ENCODE measurements at regions not wholly inside any gene's neighbourhood (a gene's known extent, or its start where the extent isn't known, plus 50 kb on each side); places are given as distances from the start of the nearest gene placed in this dataset.

DNA sequence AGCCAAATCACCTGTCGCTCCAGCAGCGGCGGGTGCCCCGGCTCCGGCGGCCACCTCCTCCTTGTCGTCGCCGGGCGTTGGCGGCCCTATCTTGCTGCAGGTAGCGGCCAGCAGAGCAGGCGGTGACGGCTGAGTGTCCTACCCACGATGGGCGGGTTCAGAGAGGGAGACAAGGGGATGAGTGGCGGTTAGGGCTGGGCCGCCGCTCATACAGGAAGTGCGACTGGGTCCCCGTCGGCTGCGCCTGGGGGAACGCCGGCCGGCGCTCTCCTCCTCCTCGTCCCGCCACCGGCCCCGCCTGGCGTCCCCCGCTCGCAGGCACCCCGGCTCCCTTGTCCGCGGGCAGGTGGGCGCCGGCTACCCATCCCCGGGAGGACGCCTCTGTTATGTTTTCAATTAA lies 1692.0 kb downstream of the SLITRK5 start:
- Histone ChIP-seq H3K9me3 (ENCODE audit: low read depth, low read length, poor library complexity, severe bottlenecking) (no peaks in the 10 kb centered on the region), H3K27me3 (replicated peaks; ENCODE audit: insufficient read depth, low read depth, low read length, poor library complexity) (no peaks in the 10 kb centered on the region), H3K4me3 (ENCODE audit: low read depth, low read length, poor library complexity, severe bottlenecking) (no peak overlapping the region), H3K27ac (ENCODE audit: low read depth, low read length, poor library complexity, severe bottlenecking) (no peak overlapping the region), H3K36me3 (ENCODE audit: insufficient read depth, low read length, poor library complexity, severe bottlenecking) (no peaks in the 10 kb centered on the region), H3K4me1 (ENCODE audit: insufficient read depth, low read length, poor library complexity, severe bottlenecking) (no peaks in the 10 kb centered on the region)
- ChIA-PET CTCF (no interaction called here), POLR2A (ENCODE audit: low non-redundant PET) (no interaction called here)
- no peak for TF ChIP-seq EZH2 (IDR thresholded peaks at IDR 0.05; ENCODE audit: borderline replicate concordance, low read depth, low read length, poor library complexity, severe bottlenecking)
- TF ChIP-seq, protein P1, sequence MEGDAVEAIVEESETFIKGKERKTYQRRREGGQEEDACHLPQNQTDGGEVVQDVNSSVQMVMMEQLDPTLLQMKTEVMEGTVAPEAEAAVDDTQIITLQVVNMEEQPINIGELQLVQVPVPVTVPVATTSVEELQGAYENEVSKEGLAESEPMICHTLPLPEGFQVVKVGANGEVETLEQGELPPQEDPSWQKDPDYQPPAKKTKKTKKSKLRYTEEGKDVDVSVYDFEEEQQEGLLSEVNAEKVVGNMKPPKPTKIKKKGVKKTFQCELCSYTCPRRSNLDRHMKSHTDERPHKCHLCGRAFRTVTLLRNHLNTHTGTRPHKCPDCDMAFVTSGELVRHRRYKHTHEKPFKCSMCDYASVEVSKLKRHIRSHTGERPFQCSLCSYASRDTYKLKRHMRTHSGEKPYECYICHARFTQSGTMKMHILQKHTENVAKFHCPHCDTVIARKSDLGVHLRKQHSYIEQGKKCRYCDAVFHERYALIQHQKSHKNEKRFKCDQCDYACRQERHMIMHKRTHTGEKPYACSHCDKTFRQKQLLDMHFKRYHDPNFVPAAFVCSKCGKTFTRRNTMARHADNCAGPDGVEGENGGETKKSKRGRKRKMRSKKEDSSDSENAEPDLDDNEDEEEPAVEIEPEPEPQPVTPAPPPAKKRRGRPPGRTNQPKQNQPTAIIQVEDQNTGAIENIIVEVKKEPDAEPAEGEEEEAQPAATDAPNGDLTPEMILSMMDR (conservative IDR thresholded peaks at IDR 0.05; ENCODE audit: low read depth, low read length) = no peak
- DNase-seq (ENCODE audit: low spot score) = no peak
- intact Hi-C loops (cut with micrococcal nuclease; ENCODE audit: unreplicated experiment) = no loop called here
- no TSS peak for BruUV-seq (replicated peaks)

DNA sequence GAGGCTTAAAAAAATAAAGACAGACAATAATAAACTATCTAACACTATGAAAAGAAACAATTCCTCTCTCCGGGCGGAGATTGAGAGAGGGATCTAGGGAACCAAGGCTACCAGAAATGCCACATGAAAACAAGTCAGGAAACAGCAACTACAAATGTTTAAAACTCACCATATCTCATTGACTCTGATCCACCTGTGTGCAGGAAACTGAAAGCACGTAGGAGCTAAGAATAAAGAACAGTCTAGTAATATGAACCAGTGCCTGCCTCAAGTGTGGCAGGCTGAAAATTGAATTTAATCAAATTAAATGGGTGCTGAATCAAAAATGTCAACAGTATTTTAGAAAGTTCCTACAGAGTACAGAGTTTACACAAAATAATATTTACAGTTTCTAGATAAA lies 1701.0 kb downstream of the SLITRK5 start:
- CTCF ChIA-PET = no interaction called here
- POLR2A ChIA-PET (ENCODE audit: low non-redundant PET) = no interaction called here
- no peak for TF ChIP-seq EZH2 (IDR thresholded peaks at IDR 0.05; ENCODE audit: borderline replicate concordance, low read depth, low read length, poor library complexity, severe bottlenecking)
- TF ChIP-seq, protein P1 (conservative IDR thresholded peaks at IDR 0.05; ENCODE audit: low read depth, low read length) = no peak
- no peak for DNase-seq (ENCODE audit: low spot score)
- no peaks in the 10 kb centered on the region for H3K36me3 ChIP-seq (ENCODE audit: insufficient read depth, low read length, poor library complexity, severe bottlenecking)
- H3K4me1 ChIP-seq (ENCODE audit: insufficient read depth, low read length, poor library complexity, severe bottlenecking) = no peaks in the 10 kb centered on the region
- H3K9me3 ChIP-seq (ENCODE audit: low read depth, low read length, poor library complexity, severe bottlenecking) = no peaks in the 10 kb centered on the region
- H3K4me3 ChIP-seq (ENCODE audit: low read depth, low read length, poor library complexity, severe bottlenecking) = no peak overlapping the region
- no peaks in the 10 kb centered on the region for H3K27me3 ChIP-seq (replicated peaks; ENCODE audit: insufficient read depth, low read depth, low read length, poor library complexity)
- no peak overlapping the region for H3K27ac ChIP-seq (ENCODE audit: low read depth, low read length, poor library complexity, severe bottlenecking)
- intact Hi-C loops (cut with micrococcal nuclease; ENCODE audit: unreplicated experiment) = no loop called here
- BruUV-seq (replicated peaks) = no TSS peak

DNA sequence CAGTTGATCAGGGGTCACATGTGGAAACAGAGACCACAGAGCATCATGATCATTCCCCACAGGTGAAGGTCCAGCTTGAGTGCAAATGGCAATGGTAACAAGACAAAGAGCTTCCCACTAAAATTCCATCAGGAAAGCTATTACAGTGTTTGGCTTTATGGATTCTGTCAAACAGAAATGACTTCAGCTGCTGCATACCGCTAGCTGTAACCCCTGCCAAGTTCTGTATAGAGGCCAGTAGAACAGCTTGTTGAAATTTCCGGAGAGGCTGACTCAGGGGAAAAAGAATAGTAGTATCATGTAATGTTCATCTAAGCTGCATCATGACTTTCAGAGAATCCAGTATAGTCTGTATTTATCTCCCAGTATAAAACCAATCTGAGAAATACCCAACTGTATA lies 1704.7 kb downstream of the SLITRK5 start:
- TF ChIP-seq, protein P1 (conservative IDR thresholded peaks at IDR 0.05; ENCODE audit: low read depth, low read length) = no peak
- TF ChIP-seq EZH2 (IDR thresholded peaks at IDR 0.05; ENCODE audit: borderline replicate concordance, low read depth, low read length, poor library complexity, severe bottlenecking) = no peak
- no peaks in the 10 kb centered on the region for H3K27me3 ChIP-seq (replicated peaks; ENCODE audit: insufficient read depth, low read depth, low read length, poor library complexity)
- no peaks in the 10 kb centered on the region for H3K4me1 ChIP-seq (ENCODE audit: insufficient read depth, low read length, poor library complexity, severe bottlenecking)
- H3K36me3 ChIP-seq (ENCODE audit: insufficient read depth, low read length, poor library complexity, severe bottlenecking) = no peaks in the 10 kb centered on the region
- H3K9me3 ChIP-seq (ENCODE audit: low read depth, low read length, poor library complexity, severe bottlenecking) = no peaks in the 10 kb centered on the region
- ChIA-PET POLR2A (ENCODE audit: low non-redundant PET) (interaction anchor here (0.6 kb wide), 1 partner anchor 1640 kb away, joined by 3 read pairs; no protein-coding TSS in a partner anchor), CTCF (no interaction called here)
- intact Hi-C loops (cut with micrococcal nuclease; ENCODE audit: unreplicated experiment) = no loop called here
- peak; percentile 35 for DNase-seq (ENCODE audit: low spot score)
- H3K27ac ChIP-seq (ENCODE audit: low read depth, low read length, poor library complexity, severe bottlenecking) = no peak overlapping the region
- H3K4me3 ChIP-seq (ENCODE audit: low read depth, low read length, poor library complexity, severe bottlenecking) = no peak overlapping the region
- BruUV-seq (replicated peaks) = no TSS peak

All from A673 (cell line).